K562 (cell line): ENCODE measurements at regions not wholly inside any gene's neighbourhood (a gene's known extent, or its start where the extent isn't known, plus 50 kb on each side); places are given as distances from the start of the nearest gene placed in this dataset.

ENCODE experiments used
- ATAC-seq: fragments of 200-7000 bp; cut with Tn5 transposase; 3 replicates; pipeline ENCODE4 v1.9.1; 2020; ENCODE audit warnings: moderate library complexity
- BruUV-seq: library from RNA; stranded (reverse); fragments of 400-500 nt; replicated peaks from 2 replicates; lab custom pipeline; 2021; lab: Mats Ljungman, UMichigan
- CTCF ChIA-PET: fragments of 300-600 bp; formaldehyde crosslinking; extraction: SDS; loops from one replicate; lab custom pipeline; 2021; ENCODE audit warnings: low intra/inter-chr PET ratio; lab: Yijun Ruan, JAX
- POLR2A ChIA-PET: fragments of 300-600, 350-650 bp; sonication (Branson Sonifier 250); formaldehyde crosslinking; extraction: SDS; loops from one replicate; lab custom pipeline; 2021; ENCODE audit warnings: antibody characterized with exemption, inconsistent platforms; lab: Yijun Ruan, JAX
- DNase-seq, 4 experiments: peaks; one replicate each; pipeline versions ENCODE4 v3.0.0 to v3.0.0-alpha.2; 2011 to 2018; ENCODE audit warnings: low spot score in 3 of 4, mixed read lengths in 3 of 4; ENCODE audit errors: extremely low read depth in 1 of 4
- FAIRE-seq: peaks from 2 replicates; lab custom pipeline; 2011; peaks lifted over from hg19 to GRCh38; lab: Jason Lieb, UNC
- H2AFZ ChIP-seq: 2 replicates; pipeline ENCODE4 v1.6.0; 2011; ENCODE audit warnings: low read depth, low read length, control low read depth, inconsistent platforms
- H3K27ac ChIP-seq: fragments of 200-600 bp; 3 replicates; pipeline ENCODE4 v1.8.0; 2011; ENCODE audit warnings: low read depth, mild to moderate bottlenecking, control low read depth, inconsistent platforms, low read length, moderate library complexity, mixed read lengths; ENCODE audit errors: extremely low read depth
- H3K27me3 ChIP-seq, 2 experiments: fragments of 300-600 bp in 1 of 2; 2 replicates in 1 of 2; 3 replicates in 1 of 2; pipeline versions ENCODE4 v1.6.0 to v1.8.0; 2011; ENCODE audit warnings: inconsistent platforms in 2 of 2, low read length in 2 of 2, mild to moderate bottlenecking in 1 of 2, mixed read lengths in 1 of 2, moderate library complexity in 1 of 2; ENCODE audit not compliant: control insufficient read depth in 2 of 2, insufficient read depth in 2 of 2
- H3K36me3 ChIP-seq: fragments of 300-600 bp; 3 replicates; pipeline ENCODE4 v1.8.0; 2011; ENCODE audit warnings: mild to moderate bottlenecking, low read length, inconsistent platforms; ENCODE audit not compliant: control insufficient read depth, insufficient read depth
- H3K4me1 ChIP-seq, 2 experiments: fragments of 200-600 bp in 1 of 2; replicated peaks in 1 of 2; 2 replicates in 1 of 2; 3 replicates in 1 of 2; pipeline versions ENCODE4 v1.5.1 to v1.8.0; 2011; ENCODE audit warnings: inconsistent platforms in 2 of 2, low read length in 2 of 2, mild to moderate bottlenecking in 1 of 2, mixed read lengths in 1 of 2, moderate library complexity in 1 of 2; ENCODE audit not compliant: control insufficient read depth in 2 of 2, insufficient read depth in 2 of 2
- H3K4me2 ChIP-seq: 2 replicates; pipeline ENCODE4 v1.6.1; 2011; ENCODE audit warnings: low read length, control low read depth, inconsistent platforms, mixed read lengths; ENCODE audit not compliant: insufficient read depth
- H3K4me3 ChIP-seq: fragments of 200-600 bp; sonication (generic), shearing (Covaris generic); 2 replicates; pipeline ENCODE4 v1.5.1; 2016; ENCODE audit warnings: control low read depth, inconsistent platforms
- H3K79me2 ChIP-seq: fragments of 200-600 bp; 3 replicates; pipeline ENCODE4 v1.8.0; 2011; ENCODE audit warnings: low read length, inconsistent platforms; ENCODE audit not compliant: control insufficient read depth, insufficient read depth
- H3K9ac ChIP-seq, 2 experiments: 2 replicates each; pipeline versions ENCODE4 v1.6.0 to v1.6.1; 2011; ENCODE audit warnings: low read depth in 2 of 2, low read length in 2 of 2, control low read depth in 1 of 2, inconsistent platforms in 1 of 2, mild to moderate bottlenecking in 1 of 2, mixed read lengths in 1 of 2; ENCODE audit not compliant: insufficient read depth in 1 of 2
- H3K9me1 ChIP-seq: one replicate; pipeline ENCODE4 v1.6.0; 2011; ENCODE audit warnings: inconsistent platforms, mild to moderate bottlenecking, low read length, moderate library complexity; ENCODE audit not compliant: control insufficient read depth, insufficient read depth
- H3K9me3 ChIP-seq: replicated peaks from 2 replicates; pipeline ENCODE4 v1.5.1; 2011; ENCODE audit warnings: low read depth, low read length, inconsistent platforms; ENCODE audit not compliant: control insufficient read depth, insufficient read depth
- H4K20me1 ChIP-seq: replicated peaks from 2 replicates; pipeline ENCODE4 v1.6.1; 2011; ENCODE audit warnings: low read length, inconsistent platforms, mixed read lengths; ENCODE audit not compliant: control insufficient read depth, insufficient read depth
- ARHGAP35 ChIP-seq: fragments of 450-650 bp; IDR thresholded peaks from 2 replicates; pipeline ENCODE4 v1.6.1; 2018; ENCODE audit not compliant: partially characterized antibody
- CEBPB ChIP-seq: fragments of 450-650 bp; IDR thresholded peaks from 2 replicates; pipeline ENCODE4 v1.6.1; 2016; ENCODE audit warnings: missing genetic modification characterization, missing compliant biosample characterization
- ELF2 ChIP-seq: fragments of 250-450 bp; sonication (Bioruptor Pico); IDR thresholded peaks from 2 replicates; pipeline ENCODE4 v1.5.0; 2021; ENCODE audit warnings: mild to moderate bottlenecking
- NFE2L1 ChIP-seq: fragments of 450-650 bp; IDR thresholded peaks from 2 replicates; pipeline ENCODE4 v1.6.1; 2016; ENCODE audit warnings: missing genetic modification characterization, low read depth, mild to moderate bottlenecking, missing compliant biosample characterization, moderate library complexity, borderline replicate concordance
- POLR2G ChIP-seq: fragments of 200-400 bp; formaldehyde crosslinking; IDR thresholded peaks from 2 replicates; pipeline ENCODE4 v1.6.1; 2017; ENCODE audit warnings: low read depth, mild to moderate bottlenecking, antibody characterized with exemption, low read length, moderate library complexity
- SLC30A9 ChIP-seq: fragments of 250-450 bp; sonication (Bioruptor Pico); IDR thresholded peaks from 2 replicates; pipeline ENCODE4 v1.8.0; 2022; ENCODE audit warnings: mild to moderate bottlenecking, moderate library complexity
- SMARCE1 ChIP-seq: fragments of 450-650 bp; IDR thresholded peaks from 2 replicates; pipeline ENCODE4 v1.7.1; 2016; ENCODE audit warnings: mild to moderate bottlenecking
- SREBF2 ChIP-seq: sonication (generic); formaldehyde crosslinking; IDR thresholded peaks from 2 replicates; pipeline ENCODE4 v1.4.0; 2020; ENCODE audit warnings: mild to moderate bottlenecking, missing genetic modification reagents
- USF1 ChIP-seq: sonication (generic); formaldehyde crosslinking; IDR thresholded peaks from 2 replicates; pipeline ENCODE4 v1.9.0; 2022; ENCODE audit warnings: mild to moderate bottlenecking, missing genetic modification reagents
- ZBTB34 ChIP-seq: fragments of 250-450 bp; sonication (Bioruptor Pico); IDR thresholded peaks from 2 replicates; pipeline ENCODE4 v1.8.0; 2021; ENCODE audit warnings: mild to moderate bottlenecking, moderate library complexity
- ZNF655 ChIP-seq: fragments of 250-450 bp; sonication (Bioruptor Pico); IDR thresholded peaks from 2 replicates; pipeline ENCODE4 v1.5.0; 2021
- WGBS: fragments of 100-300 bp; shearing (Covaris generic); methylation state at CpG from one replicate; pipeline ENCODE4 v1.1.6; 2016; ENCODE audit warnings: low coverage, mixed read lengths; ENCODE audit not compliant: insufficient coverage; ENCODE audit errors: missing lambda C conversion rate; 5-methylcytosine and 5-hydroxymethylcytosine counted together
- in situ Hi-C: fragments of 300-500 bp; cut with MboI; formaldehyde crosslinking; loops from 4 replicates; pipeline ENCODE4 v1.15.0; 2018; ENCODE audit warnings: inconsistent platforms, mixed read lengths
- intact Hi-C: fragments of 100-400 bp; cut with micrococcal nuclease; formaldehyde crosslinking; loops from 2 replicates; pipeline ENCODE4 v1.14.2; 2022
- TF ChIP-seq, protein P1 (sequence below): fragments of 450-650 bp; IDR thresholded peaks from one replicate; pipeline ENCODE4 v1.6.1; 2018; ENCODE audit warnings: mild to moderate bottlenecking, moderate library complexity; ENCODE audit not compliant: partially characterized antibody
- TF ChIP-seq, protein P2 (sequence below), 3 experiments: fragments of 200-800 bp in 1 of 3; fragments of 250-450 bp in 1 of 3; fragments of 450-650 bp in 1 of 3; sonication (Bioruptor Pico) in 1 of 3; sonication (Bioruptor generic) in 1 of 3; formaldehyde crosslinking in 1 of 3; IDR thresholded peaks; 2 replicates each; pipeline versions ENCODE4 v1.6.1 to v1.8.0; 2016 to 2022; ENCODE audit warnings: mild to moderate bottlenecking in 2 of 3, missing genetic modification characterization in 2 of 3, missing compliant biosample characterization in 1 of 3, moderate library complexity in 1 of 3

DNA sequence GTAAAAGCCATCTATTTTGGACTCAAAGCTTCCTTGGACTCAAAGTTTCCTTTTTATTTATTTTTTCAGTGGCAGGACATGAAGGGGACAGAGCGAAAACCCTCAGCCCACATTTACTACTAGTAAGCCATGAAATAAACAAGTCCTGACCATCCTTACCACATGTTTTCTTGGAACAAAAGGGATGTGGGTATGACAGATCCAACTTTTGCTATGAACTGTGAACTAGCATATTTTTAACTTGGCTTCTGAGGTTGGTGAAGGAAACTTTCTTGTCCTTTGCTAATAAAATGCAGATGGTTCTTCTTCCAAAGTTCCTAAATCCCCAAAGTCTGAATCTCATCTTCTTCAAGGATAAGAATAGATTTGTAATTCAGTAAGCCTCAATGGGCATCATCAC, 122.7 kb upstream of the TNC start:
- no peak for TF ChIP-seq SLC30A9 (CRISPR knock-in tag)
- TF ChIP-seq, protein P1, sequence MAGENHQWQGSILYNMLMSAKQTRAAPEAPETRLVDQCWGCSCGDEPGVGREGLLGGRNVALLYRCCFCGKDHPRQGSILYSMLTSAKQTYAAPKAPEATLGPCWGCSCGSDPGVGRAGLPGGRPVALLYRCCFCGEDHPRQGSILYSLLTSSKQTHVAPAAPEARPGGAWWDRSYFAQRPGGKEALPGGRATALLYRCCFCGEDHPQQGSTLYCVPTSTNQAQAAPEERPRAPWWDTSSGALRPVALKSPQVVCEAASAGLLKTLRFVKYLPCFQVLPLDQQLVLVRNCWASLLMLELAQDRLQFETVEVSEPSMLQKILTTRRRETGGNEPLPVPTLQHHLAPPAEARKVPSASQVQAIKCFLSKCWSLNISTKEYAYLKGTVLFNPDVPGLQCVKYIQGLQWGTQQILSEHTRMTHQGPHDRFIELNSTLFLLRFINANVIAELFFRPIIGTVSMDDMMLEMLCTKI, result no peak
- no peak for TF ChIP-seq ZBTB34 (CRISPR knock-in tag)
- TF ChIP-seq ELF2 (CRISPR knock-in tag), result no peak
- no peak for TF ChIP-seq SREBF2 (CRISPR knock-in tag)
- no peak for TF ChIP-seq NFE2L1 (tag)
- TF ChIP-seq USF1, result no peak
- no peak for TF ChIP-seq POLR2G
- no peak for TF ChIP-seq ZNF655
- TF ChIP-seq SMARCE1, result no peak
- no peak for TF ChIP-seq CEBPB (tag)
- TF ChIP-seq, protein P2, sequence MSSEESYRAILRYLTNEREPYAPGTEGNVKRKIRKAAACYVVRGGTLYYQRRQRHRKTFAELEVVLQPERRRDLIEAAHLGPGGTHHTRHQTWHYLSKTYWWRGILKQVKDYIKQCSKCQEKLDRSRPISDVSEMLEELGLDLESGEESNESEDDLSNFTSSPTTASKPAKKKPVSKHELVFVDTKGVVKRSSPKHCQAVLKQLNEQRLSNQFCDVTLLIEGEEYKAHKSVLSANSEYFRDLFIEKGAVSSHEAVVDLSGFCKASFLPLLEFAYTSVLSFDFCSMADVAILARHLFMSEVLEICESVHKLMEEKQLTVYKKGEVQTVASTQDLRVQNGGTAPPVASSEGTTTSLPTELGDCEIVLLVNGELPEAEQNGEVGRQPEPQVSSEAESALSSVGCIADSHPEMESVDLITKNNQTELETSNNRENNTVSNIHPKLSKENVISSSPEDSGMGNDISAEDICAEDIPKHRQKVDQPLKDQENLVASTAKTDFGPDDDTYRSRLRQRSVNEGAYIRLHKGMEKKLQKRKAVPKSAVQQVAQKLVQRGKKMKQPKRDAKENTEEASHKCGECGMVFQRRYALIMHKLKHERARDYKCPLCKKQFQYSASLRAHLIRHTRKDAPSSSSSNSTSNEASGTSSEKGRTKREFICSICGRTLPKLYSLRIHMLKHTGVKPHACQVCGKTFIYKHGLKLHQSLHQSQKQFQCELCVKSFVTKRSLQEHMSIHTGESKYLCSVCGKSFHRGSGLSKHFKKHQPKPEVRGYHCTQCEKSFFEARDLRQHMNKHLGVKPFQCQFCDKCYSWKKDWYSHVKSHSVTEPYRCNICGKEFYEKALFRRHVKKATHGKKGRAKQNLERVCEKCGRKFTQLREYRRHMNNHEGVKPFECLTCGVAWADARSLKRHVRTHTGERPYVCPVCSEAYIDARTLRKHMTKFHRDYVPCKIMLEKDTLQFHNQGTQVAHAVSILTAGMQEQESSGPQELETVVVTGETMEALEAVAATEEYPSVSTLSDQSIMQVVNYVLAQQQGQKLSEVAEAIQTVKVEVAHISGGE (CRISPR knock-in tag; IDR thresholded peaks at IDR 0.05), result no peak
- TF ChIP-seq ARHGAP35, result no peak
- H3K27me3 ChIP-seq, result no peaks in the 10 kb centered on the region
- H3K9ac ChIP-seq, result no peak overlapping the region
- WGBS, result 0% methylated on average over 1 of the region's 1 CpG
- no peak for DNase-seq
- ChIA-PET CTCF (no interaction called here), POLR2A (interaction anchor here (0.8 kb wide), 1 partner anchor 146 kb away, joined by 3 read pairs; no protein-coding TSS in a partner anchor)
- H3K4me3 ChIP-seq, result no peak overlapping the region
- FAIRE-seq, result no peak
- ATAC-seq, result no peak
- intact Hi-C loops (no loop called here), in situ Hi-C loops (no loop called here)
- no peaks in the 10 kb centered on the region for H3K4me1 ChIP-seq
- no peaks in the 10 kb centered on the region for H3K9me1 ChIP-seq
- H3K36me3 ChIP-seq, result no peaks in the 10 kb centered on the region
- H2AFZ ChIP-seq, result no peak overlapping the region
- H3K79me2 ChIP-seq, result no peaks in the 10 kb centered on the region
- H4K20me1 ChIP-seq, result no peaks in the 10 kb centered on the region
- no TSS peak for BruUV-seq
- H3K4me2 ChIP-seq, result no peak overlapping the region
- H3K9me3 ChIP-seq, result no peaks in the 10 kb centered on the region; the same call in 1 of the 2 replicates
- H3K27ac ChIP-seq, result no peak overlapping the region
